H1 (cell line): ENCODE measurements at regions not wholly inside any gene's neighbourhood (a gene's known extent, or its start where the extent isn't known, plus 50 kb on each side); places are given as distances from the start of the nearest gene placed in this dataset.

Experiments
- CHD7 ChIP-seq: fragments of 300-600 bp; sonication (generic); IDR thresholded peaks from 2 replicates; pipeline ENCODE4 v1.7.1; 2012; ENCODE audit warnings: low read length, moderate library complexity, mild to moderate bottlenecking, inconsistent platforms; ENCODE audit not compliant: insufficient replicate concordance
- EP300 ChIP-seq, 2 experiments: IDR thresholded peaks; 1 replicate in 1 of 2; 2 replicates in 1 of 2; pipeline ENCODE4 v1.6.1; 2011 to 2012; ENCODE audit warnings: low read depth in 2 of 2, low read length in 2 of 2, mild to moderate bottlenecking in 2 of 2, borderline replicate concordance in 1 of 2, inconsistent platforms in 1 of 2, moderate library complexity in 1 of 2
- TEAD4 ChIP-seq: IDR thresholded peaks from 2 replicates; pipeline ENCODE4 v1.6.1; 2012; ENCODE audit warnings: low read depth, low read length, inconsistent platforms, mixed read lengths

- TF ChIP-seq CHD7 (peak; percentile 93), EP300 (IDR thresholded peaks at IDR 0.05; ENCODE audit: borderline replicate concordance in 1 of 2, low read depth in 2 of 2, low read length in 2 of 2) (peak in 1 of 2 experiments; percentile 51; a peak in 1 of 3 replicates), TEAD4 (peak; percentile 26; the same call in 1 of the 2 replicates)
Measured at GRCh38 chr5:144011388-144011787, 159.1 kb downstream of the YIPF5 start (continued).
